Stomach (tissue), 8 donors: ENCODE measurements at regions not wholly inside any gene's neighbourhood (a gene's known extent, or its start where the extent isn't known, plus 50 kb on each side); places are given as distances from the start of the nearest gene placed in this dataset.
A peak's percentile ranks its signal among the peaks of the same experiment; 100 is the strongest.

Experiments used
- DNase-seq, 2 donors: peaks; one replicate each; pipeline versions ENCODE4 v3.0.0 to v3.0.0-alpha.2; 2013 to 2019
- H3K27ac ChIP-seq, 5 donors: fragments of 200-600 bp in 4 of 5; sonication (generic) in 4 of 5; one replicate each; pipeline ENCODE4 v1.5.1; 2013 to 2019; ENCODE audit warnings: mild to moderate bottlenecking in 1 of 5, moderate library complexity in 1 of 5
- H3K27me3 ChIP-seq, 3 donors: fragments of 200-600 bp; sonication (generic); one replicate each; pipeline ENCODE4 v1.5.1; 2017 to 2019; ENCODE audit warnings: mixed run types in 1 of 3
- H3K36me3 ChIP-seq, 4 donors: fragments of 200-600 bp; sonication (generic); 1 replicate in 3 of 4; 2 replicates in 1 of 4; pipeline ENCODE4 v1.5.1; 2016 to 2019
- H3K4me1 ChIP-seq, 4 donors: fragments of 200-600 bp; sonication (generic); one replicate each; pipeline ENCODE4 v1.5.1; 2016 to 2019
- H3K4me3 ChIP-seq, 4 donors: fragments of 200-600 bp; sonication (generic) in 3 of 4; one replicate each; pipeline ENCODE4 v1.5.1; 2016 to 2019; ENCODE audit warnings: mild to moderate bottlenecking in 1 of 4
- H3K9me3 ChIP-seq, 4 donors: fragments of 200-600 bp; sonication (generic); one replicate each; pipeline ENCODE4 v1.5.1; 2016 to 2019
- CTCF ChIP-seq, 7 experiments: fragments of 450-650 bp in 4 of 7; fragments of 200-600 bp in 3 of 7; sonication (generic) in 3 of 7; IDR thresholded peaks; one replicate each; pipeline ENCODE4 v1.5.1; 2016 to 2019; ENCODE audit warnings: antibody characterized with exemption in 7 of 7, control low read depth in 2 of 7, mild to moderate bottlenecking in 1 of 7
- EP300 ChIP-seq: sonication (generic); formaldehyde crosslinking; IDR thresholded peaks from one replicate; pipeline ENCODE4 v1.6.1; 2017; ENCODE audit warnings: antibody characterized with exemption
- POLR2A ChIP-seq, 4 donors: fragments of 450-650 bp; IDR thresholded peaks; one replicate each; pipeline ENCODE4 v1.6.1; 2016; ENCODE audit warnings: antibody characterized with exemption in 4 of 4, control low read depth in 2 of 4, mild to moderate bottlenecking in 1 of 4, moderate library complexity in 1 of 4
- POLR2AphosphoS5 ChIP-seq, 3 donors: sonication (generic); formaldehyde crosslinking; IDR thresholded peaks; one replicate each; pipeline ENCODE4 v1.6.1; 2016; ENCODE audit warnings: antibody characterized with exemption in 3 of 3
- WGBS, 5 donors: extraction: QIAGEN DNeasy Blood & Tissue Kit in 3 of 5; methylation state at CpG; one replicate each; pipeline versions ENCODE4 v1.1.5 to v1.1.7; 2013 to 2018; 5-methylcytosine and 5-hydroxymethylcytosine counted together
- intact Hi-C: fragments of 100-400 bp; cut with DNase I; formaldehyde crosslinking; loops from one replicate; pipeline ENCODE4 v1.15.1; 2023; ENCODE audit warnings: low total_unique reads
- donor health status: healthy with polysubstance abuse.
- donor health status: Bipolar disorder and iron deficiency.
- donor health status: healthy.

DNA sequence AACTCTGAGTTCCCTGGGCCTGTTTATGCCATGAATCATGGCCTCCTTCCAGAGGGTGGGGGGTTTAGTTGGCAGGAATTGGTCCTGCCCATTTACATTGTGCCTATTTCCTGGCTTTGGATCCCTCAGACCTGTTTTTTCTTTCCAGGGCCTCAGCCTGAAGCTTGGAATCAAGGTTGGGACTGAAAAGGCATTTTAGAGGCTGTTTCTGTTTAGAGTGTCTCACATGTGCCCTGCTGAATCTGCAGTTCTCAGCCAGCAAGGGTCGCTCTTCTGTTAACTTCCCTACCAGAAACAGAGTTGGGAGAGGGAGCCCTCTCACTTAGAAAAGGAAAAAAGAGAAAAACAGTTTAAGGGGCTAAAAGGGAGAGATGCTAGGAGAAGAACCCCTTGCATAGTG lies 191.1 kb downstream of the PTPRC start:
- DNase-seq = no peak
- Histone ChIP-seq H3K27ac (no peak overlapping the region), H3K4me1 (no peaks in the 10 kb centered on the region), H3K4me3 (no peak overlapping the region), H3K9me3 (no peaks in the 10 kb centered on the region), H3K36me3 (no peaks in the 10 kb centered on the region), H3K27me3 (no peaks in the 10 kb centered on the region)
- intact Hi-C loops = no loop called here
- 75 to 92% (median 81%) methylated on average over 1 of the region's 1 CpG for WGBS, 5 donors
- TF ChIP-seq POLR2A (IDR thresholded peaks at IDR 0.05) (no peak), EP300 (no peak), CTCF (IDR thresholded peaks at IDR 0.05) (no peak), POLR2AphosphoS5 (IDR thresholded peaks at IDR 0.05) (no peak)

DNA sequence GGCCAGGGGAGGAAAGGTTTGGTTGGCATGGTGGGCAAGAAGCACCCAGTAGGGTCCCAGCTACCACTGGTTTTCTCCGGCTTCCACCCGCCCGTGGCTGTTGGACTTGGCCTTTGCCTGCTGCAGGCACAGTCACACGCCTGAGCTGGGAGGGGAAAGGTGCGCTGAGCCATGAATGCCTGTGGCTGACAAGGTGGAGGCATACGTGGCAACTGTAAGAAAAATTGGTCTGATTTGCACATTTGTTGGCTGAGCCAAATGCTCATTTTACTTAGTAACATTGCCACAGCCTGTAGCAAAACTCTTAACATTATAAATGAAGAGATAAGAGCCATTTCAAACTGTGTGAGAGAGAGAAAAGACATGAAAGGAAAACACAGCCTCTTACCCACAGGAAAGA lies 191.6 kb downstream of the PTPRC start:
- Histone ChIP-seq H3K27me3 (no peaks in the 10 kb centered on the region), H3K36me3 (no peaks in the 10 kb centered on the region), H3K4me3 (no peak overlapping the region), H3K27ac (no peak overlapping the region), H3K9me3 (no peaks in the 10 kb centered on the region), H3K4me1 (no peaks in the 10 kb centered on the region)
- intact Hi-C loops = no loop called here
- 74 to 87% (median 80%) methylated on average over 6 of the region's 6 CpGs for WGBS, 5 donors
- DNase-seq = peak in 1 of 2 donors; percentile 26
- TF ChIP-seq POLR2AphosphoS5 (IDR thresholded peaks at IDR 0.05) = no peak
- no peak for TF ChIP-seq CTCF (IDR thresholded peaks at IDR 0.05)
- TF ChIP-seq EP300 = no peak
- TF ChIP-seq POLR2A (IDR thresholded peaks at IDR 0.05) = no peak

DNA sequence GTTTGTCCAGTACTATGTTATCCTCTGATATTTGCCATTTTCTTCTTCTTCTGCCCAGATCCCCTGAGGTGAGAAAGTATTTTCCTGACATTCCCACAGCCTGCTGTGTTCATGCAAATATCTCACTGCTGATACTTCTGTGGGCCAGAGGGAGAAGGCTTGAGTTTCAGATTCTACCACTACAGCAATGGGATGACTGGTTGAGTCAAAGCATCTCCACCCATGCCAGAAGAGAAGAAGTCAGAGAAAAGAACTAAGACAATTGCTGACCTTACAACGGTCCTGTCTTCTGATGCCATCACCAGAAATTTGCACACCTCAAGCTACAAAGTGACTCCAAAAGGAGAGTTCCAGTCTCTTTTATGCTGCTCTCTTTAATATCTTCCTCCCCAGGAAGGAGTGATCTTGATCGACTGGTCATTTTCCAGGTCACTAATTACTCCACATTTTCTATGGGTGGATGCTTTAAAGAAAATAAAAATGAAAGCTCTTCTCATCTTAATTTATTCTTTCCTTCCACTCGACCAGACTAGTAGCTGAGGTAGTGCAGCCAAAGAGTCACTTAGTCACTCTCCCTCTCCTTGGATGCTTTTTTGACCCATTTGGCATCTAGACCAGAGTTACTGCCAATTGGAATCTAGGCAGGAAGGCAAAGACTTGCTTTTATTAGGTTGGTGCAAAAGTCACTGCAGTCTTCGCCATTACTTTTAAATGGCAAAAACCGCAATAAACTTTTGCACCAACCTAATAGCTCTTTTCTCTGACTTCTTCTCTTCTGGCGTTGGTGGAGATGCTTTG lies 195.1 kb downstream of the PTPRC start:
- 86 to 94% (median 92%) methylated on average over 6 of the region's 6 CpGs for WGBS, 5 donors
- Histone ChIP-seq H3K27ac (no peak overlapping the region), H3K36me3 (no peaks in the 10 kb centered on the region), H3K4me1 (no peaks in the 10 kb centered on the region), H3K9me3 (no peaks in the 10 kb centered on the region), H3K4me3 (no peak overlapping the region), H3K27me3 (no peaks in the 10 kb centered on the region)
- intact Hi-C loops = no loop called here
- no peak for DNase-seq
- TF ChIP-seq CTCF (IDR thresholded peaks at IDR 0.05) (no peak), POLR2AphosphoS5 (IDR thresholded peaks at IDR 0.05) (no peak), POLR2A (IDR thresholded peaks at IDR 0.05) (no peak), EP300 (no peak)

DNA sequence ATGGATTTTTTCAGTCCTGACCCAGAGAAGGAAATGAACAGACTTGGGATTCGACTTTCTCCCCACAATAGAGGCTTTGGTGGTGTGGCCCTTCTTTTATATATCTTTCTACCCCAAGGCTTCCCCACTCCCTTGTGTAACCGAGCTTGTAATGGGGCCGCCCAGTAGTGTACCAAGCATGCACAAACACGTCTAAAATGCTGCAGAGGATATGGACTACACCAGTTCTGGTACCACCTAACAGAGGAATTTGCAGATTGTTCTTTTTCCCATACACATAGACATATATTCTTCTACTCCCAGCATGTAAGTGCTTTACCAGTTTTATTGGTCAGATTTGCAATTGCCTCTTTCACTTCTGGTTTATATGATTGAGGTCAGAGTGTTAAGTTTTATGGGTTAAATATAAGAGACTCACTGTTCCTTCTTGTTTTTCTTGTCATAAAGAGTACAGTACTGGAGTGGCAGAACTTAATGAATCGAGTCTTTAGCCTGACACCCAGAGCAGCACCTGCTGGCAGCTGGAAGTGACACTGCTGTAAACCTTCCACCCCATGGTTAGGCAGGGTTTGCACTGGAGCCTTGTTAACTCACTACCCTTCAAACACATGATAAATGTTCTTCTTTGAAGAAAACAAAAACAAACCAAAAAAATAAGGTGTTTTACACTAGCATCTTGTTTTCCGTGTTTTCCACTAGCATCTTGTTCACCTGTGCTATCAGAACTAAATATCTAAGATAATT lies 198.6 kb downstream of the PTPRC start:
- no peak for DNase-seq
- TF ChIP-seq CTCF (IDR thresholded peaks at IDR 0.05) (no peak), POLR2A (IDR thresholded peaks at IDR 0.05) (no peak), POLR2AphosphoS5 (IDR thresholded peaks at IDR 0.05) (no peak), EP300 (no peak)
- Histone ChIP-seq H3K4me1 (no peaks in the 10 kb centered on the region), H3K36me3 (no peaks in the 10 kb centered on the region), H3K27me3 (no peaks in the 10 kb centered on the region), H3K27ac (no peak overlapping the region), H3K4me3 (no peak overlapping the region), H3K9me3 (no peaks in the 10 kb centered on the region)
- intact Hi-C loops = no loop called here
- WGBS, 5 donors = 72 to 83% (median 77%) methylated on average over 6 of the region's 6 CpGs
